ENCODE measurements at regions not wholly inside any gene's neighbourhood (a gene's known extent, or its start where the extent isn't known, plus 50 kb on each side); places are given as distances from the start of the nearest gene placed in this dataset.

DNA sequence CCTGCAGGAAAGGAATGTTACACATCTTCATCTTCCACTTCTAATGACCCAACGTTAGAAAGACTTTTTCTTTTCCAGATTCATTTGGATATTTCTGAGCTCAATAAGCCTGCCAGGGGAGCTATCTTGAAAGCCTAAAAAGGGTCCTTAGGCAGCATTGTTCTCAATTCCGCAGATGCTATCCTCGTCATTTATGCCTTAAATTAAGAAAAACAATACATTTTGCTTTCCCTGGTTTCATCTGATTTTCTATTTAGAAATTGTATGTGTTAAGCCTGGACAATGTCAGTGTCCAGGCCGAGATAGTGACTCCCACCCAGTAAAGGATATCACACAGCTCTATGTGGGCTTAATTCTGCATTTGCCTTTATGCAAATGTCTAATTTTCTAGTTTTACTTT, 721.3 kb downstream of the DIAPH3 start:
- Histone ChIP-seq H3K36me3 (ENCODE audit: low read depth) (no peaks in the 10 kb centered on the region), H3K79me2 (ENCODE audit: low read depth) (no peaks in the 10 kb centered on the region), H3F3A (ENCODE audit: insufficient read depth, low read depth) (no peaks in the 10 kb centered on the region), H4K20me1 (ENCODE audit: insufficient read depth) (no peaks in the 10 kb centered on the region), H3K4me2 (no peak overlapping the region), H3K9me3 (ENCODE audit: insufficient read depth, low read depth) (no peaks in the 10 kb centered on the region), H3K4me1 (replicated peaks; ENCODE audit: insufficient read depth) (no peaks in the 10 kb centered on the region), H3K27me3 (ENCODE audit: insufficient read depth, low read depth) (no peaks in the 10 kb centered on the region), H3K9me2 (ENCODE audit: insufficient read depth) (no peaks in the 10 kb centered on the region), H3K4me3 (no peak overlapping the region), H3K27ac (no peak overlapping the region), H2AFZ (no peak overlapping the region)
- CTCF ChIA-PET, result no interaction called here
- intact Hi-C loops (cut with micrococcal nuclease; ENCODE audit: unreplicated experiment), result no loop called here
- POLR2A ChIA-PET (ENCODE audit: unreplicated experiment), result no interaction called here
- DNase-seq, result no peak
- BruUV-seq (replicated peaks), result no TSS peak
- TF ChIP-seq EZH2 (IDR thresholded peaks at IDR 0.05; ENCODE audit: low read depth) (no peak), CTCF (conservative IDR thresholded peaks at IDR 0.05) (no peak)

GRCh38 chr13:59442944-59443486, 720.7 kb downstream of the DIAPH3 start:
- no peak overlapping the region for H3K4me2 ChIP-seq
- POLR2A ChIA-PET (ENCODE audit: unreplicated experiment), result no interaction called here
- no peak overlapping the region for H2AFZ ChIP-seq
- no peaks in the 10 kb centered on the region for H3K9me2 ChIP-seq (ENCODE audit: insufficient read depth)
- H3K4me1 ChIP-seq (replicated peaks; ENCODE audit: insufficient read depth), result no peaks in the 10 kb centered on the region
- no peaks in the 10 kb centered on the region for H3K36me3 ChIP-seq (ENCODE audit: low read depth)
- TF ChIP-seq EZH2 (IDR thresholded peaks at IDR 0.05; ENCODE audit: low read depth) (no peak), CTCF (conservative IDR thresholded peaks at IDR 0.05) (no peak)
- intact Hi-C loops (cut with micrococcal nuclease; ENCODE audit: unreplicated experiment), result no loop called here
- no peaks in the 10 kb centered on the region for H3F3A ChIP-seq (ENCODE audit: insufficient read depth, low read depth)
- no peaks in the 10 kb centered on the region for H3K9me3 ChIP-seq (ENCODE audit: insufficient read depth, low read depth)
- H3K4me3 ChIP-seq, result no peak overlapping the region
- no peaks in the 10 kb centered on the region for H3K27me3 ChIP-seq (ENCODE audit: insufficient read depth, low read depth)
- CTCF ChIA-PET, result no interaction called here
- no peak for DNase-seq
- BruUV-seq (replicated peaks), result no TSS peak
- H3K27ac ChIP-seq, result no peak overlapping the region
- H4K20me1 ChIP-seq (ENCODE audit: insufficient read depth), result no peaks in the 10 kb centered on the region
- H3K79me2 ChIP-seq (ENCODE audit: low read depth), result no peaks in the 10 kb centered on the region

GRCh38 chr13:59444210-59444857, 719.4 kb downstream of the DIAPH3 start:
- Histone ChIP-seq H3K4me3 (no peak overlapping the region), H3F3A (ENCODE audit: insufficient read depth, low read depth) (no peaks in the 10 kb centered on the region), H3K4me1 (replicated peaks; ENCODE audit: insufficient read depth) (no peaks in the 10 kb centered on the region), H4K20me1 (ENCODE audit: insufficient read depth) (no peaks in the 10 kb centered on the region), H3K4me2 (no peak overlapping the region), H3K9me3 (ENCODE audit: insufficient read depth, low read depth) (no peaks in the 10 kb centered on the region), H3K27me3 (ENCODE audit: insufficient read depth, low read depth) (no peaks in the 10 kb centered on the region), H3K36me3 (ENCODE audit: low read depth) (no peaks in the 10 kb centered on the region), H3K79me2 (ENCODE audit: low read depth) (no peaks in the 10 kb centered on the region), H2AFZ (no peak overlapping the region), H3K27ac (no peak overlapping the region), H3K9me2 (ENCODE audit: insufficient read depth) (no peaks in the 10 kb centered on the region)
- no peak for DNase-seq
- intact Hi-C loops (cut with micrococcal nuclease; ENCODE audit: unreplicated experiment), result no loop called here
- BruUV-seq (replicated peaks), result no TSS peak
- no peak for TF ChIP-seq EZH2 (IDR thresholded peaks at IDR 0.05; ENCODE audit: low read depth)
- TF ChIP-seq CTCF (conservative IDR thresholded peaks at IDR 0.05), result no peak
- ChIA-PET CTCF (no interaction called here), POLR2A (ENCODE audit: unreplicated experiment) (no interaction called here)
